GM19193 (cell line): ENCODE measurements at regions not wholly inside any gene's neighbourhood (a gene's known extent, or its start where the extent isn't known, plus 50 kb on each side); places are given as distances from the start of the nearest gene placed in this dataset.

Experiments used
- POLR2A ChIP-seq: IDR thresholded peaks from 4 replicates; pipeline ENCODE4 v1.6.1; 2011; ENCODE audit not compliant: insufficient read depth, insufficient read length; ENCODE audit errors: extremely low read depth

- no peak for TF ChIP-seq POLR2A
Measured at GRCh38 chr5:30539004-30539634, 654.4 kb upstream of the CDH6 start.

- no peak for TF ChIP-seq POLR2A
Measured at GRCh38 chr5:30525353-30525752, 668.1 kb upstream of the CDH6 start.

GRCh38 chr5:30524428-30524827 lies 669.1 kb upstream of the CDH6 start:
- no peak for TF ChIP-seq POLR2A

- no peak for TF ChIP-seq POLR2A
Measured at GRCh38 chr5:30523061-30523460, 670.4 kb upstream of the CDH6 start.

- TF ChIP-seq POLR2A, result no peak
Measured at GRCh38 chr5:30505014-30505886, 688.2 kb upstream of the CDH6 start.

GRCh38 chr5:30502277-30502676 lies 691.2 kb upstream of the CDH6 start:
- no peak for TF ChIP-seq POLR2A

GRCh38 chr5:30501065-30501464 lies 692.4 kb upstream of the CDH6 start:
- no peak for TF ChIP-seq POLR2A

GRCh38 chr5:30500513-30500912 lies 693.0 kb upstream of the CDH6 start:
- no peak for TF ChIP-seq POLR2A

- TF ChIP-seq POLR2A, result no peak
Measured at GRCh38 chr5:30499402-30499801, 694.1 kb upstream of the CDH6 start.

- no peak for TF ChIP-seq POLR2A
Measured at GRCh38 chr5:30498972-30499371, 694.5 kb upstream of the CDH6 start.

- TF ChIP-seq POLR2A, result no peak
Measured at GRCh38 chr5:30479104-30479503, 714.4 kb upstream of the CDH6 start.

GRCh38 chr5:30475429-30475828 lies 718.1 kb upstream of the CDH6 start:
- no peak for TF ChIP-seq POLR2A

GRCh38 chr5:30469691-30470090 lies 723.8 kb upstream of the CDH6 start:
- TF ChIP-seq POLR2A, result no peak

- TF ChIP-seq POLR2A, result no peak
Measured at GRCh38 chr5:30458681-30459080, 734.8 kb upstream of the CDH6 start.

GRCh38 chr5:30453168-30453567 lies 740.3 kb upstream of the CDH6 start:
- no peak for TF ChIP-seq POLR2A

- no peak for TF ChIP-seq POLR2A
Measured at GRCh38 chr5:30450153-30450552, 743.3 kb upstream of the CDH6 start.

GRCh38 chr5:30447431-30447830 lies 746.1 kb upstream of the CDH6 start:
- TF ChIP-seq POLR2A, result no peak

GRCh38 chr5:30446456-30446855 lies 747.0 kb upstream of the CDH6 start:
- no peak for TF ChIP-seq POLR2A
